Chondrocyte (in vitro differentiated cells): ENCODE measurements at regions not wholly inside any gene's neighbourhood (a gene's known extent, or its start where the extent isn't known, plus 50 kb on each side); places are given as distances from the start of the nearest gene placed in this dataset.

Experiments
- DNase-seq: peaks from one replicate; pipeline ENCODE4 v3.0.0; 2021; ENCODE audit warnings: mixed read lengths, low spot score
- H3K27ac Mint-ChIP-seq: one replicate; pipeline ENCODE4 v1.8.0; 2021; ENCODE audit warnings: mild to moderate bottlenecking, moderate library complexity, mixed read lengths; ENCODE audit not compliant: unreplicated experiment
- H3K27me3 Mint-ChIP-seq: 2 replicates; pipeline ENCODE4 v1.8.0; 2021; ENCODE audit warnings: low read depth, mixed read lengths
- H3K36me3 Mint-ChIP-seq: 2 replicates; pipeline ENCODE4 v1.8.0; 2021; ENCODE audit warnings: low read depth, mixed read lengths
- H3K4me1 Mint-ChIP-seq: 2 replicates; pipeline ENCODE4 v1.8.0; 2021; ENCODE audit warnings: low read depth, mild to moderate bottlenecking, mixed read lengths
- H3K4me3 Mint-ChIP-seq: one replicate; pipeline ENCODE4 v1.8.0; 2021; ENCODE audit warnings: mild to moderate bottlenecking, moderate library complexity, mixed read lengths; ENCODE audit not compliant: unreplicated experiment
- H3K9me3 Mint-ChIP-seq: 2 replicates; pipeline ENCODE4 v1.8.0; 2021; ENCODE audit warnings: low read depth, mixed read lengths
- CTCF ChIP-seq: fragments of 200-600 bp; sonication (generic); IDR thresholded peaks from 2 replicates; pipeline ENCODE4 v1.5.0; 2021; ENCODE audit warnings: antibody characterized with exemption, mild to moderate bottlenecking, moderate library complexity

GRCh38 chr11:35085531-35086165 is 53.3 kb upstream of the CD44 start:
- no peak overlapping the region for H3K4me3 Mint-ChIP-seq
- no peaks in the 10 kb centered on the region for H3K36me3 Mint-ChIP-seq
- TF ChIP-seq CTCF = no peak
- H3K4me1 Mint-ChIP-seq = peaks cover 74% of the 10 kb centered on the region
- H3K27ac Mint-ChIP-seq = no peak overlapping the region
- H3K9me3 Mint-ChIP-seq = peaks cover 2% of the 10 kb centered on the region
- no peaks in the 10 kb centered on the region for H3K27me3 Mint-ChIP-seq
- no peak for DNase-seq

GRCh38 chr11:35087648-35088047 is 51.3 kb upstream of the CD44 start:
- TF ChIP-seq CTCF = no peak
- H3K36me3 Mint-ChIP-seq = peaks cover 3% of the 10 kb centered on the region
- no peak overlapping the region for H3K27ac Mint-ChIP-seq
- DNase-seq = no peak
- no peaks in the 10 kb centered on the region for H3K9me3 Mint-ChIP-seq
- no peaks in the 10 kb centered on the region for H3K27me3 Mint-ChIP-seq
- no peak overlapping the region for H3K4me3 Mint-ChIP-seq
- peaks cover 60% of the 10 kb centered on the region for H3K4me1 Mint-ChIP-seq

- Mint-ChIP-seq H3K27ac (no peak overlapping the region), H3K4me1 (peaks cover 54% of the 10 kb centered on the region), H3K9me3 (no peaks in the 10 kb centered on the region), H3K36me3 (peaks cover 3% of the 10 kb centered on the region), H3K4me3 (no peak overlapping the region), H3K27me3 (no peaks in the 10 kb centered on the region)
- DNase-seq = no peak
- no peak for TF ChIP-seq CTCF
Observed at GRCh38 chr11:35088226-35088625, 50.7 kb upstream of the CD44 start.

- peaks cover 3% of the 10 kb centered on the region for H3K36me3 Mint-ChIP-seq
- peak overlapping the region; percentile 20 for H3K27ac Mint-ChIP-seq
- no peak for TF ChIP-seq CTCF
- H3K9me3 Mint-ChIP-seq = no peaks in the 10 kb centered on the region
- H3K4me3 Mint-ChIP-seq = no peak overlapping the region
- peaks cover 50% of the 10 kb centered on the region for H3K4me1 Mint-ChIP-seq
- no peaks in the 10 kb centered on the region for H3K27me3 Mint-ChIP-seq
- DNase-seq = no peak
Observed at GRCh38 chr11:35088676-35089075, 50.3 kb upstream of the CD44 start.
